GM10266 (cell line): ENCODE measurements at regions not wholly inside any gene's neighbourhood (a gene's known extent, or its start where the extent isn't known, plus 50 kb on each side); places are given as distances from the start of the nearest gene placed in this dataset.

Source experiments
- DNase-seq: peaks from one replicate; pipeline ENCODE4 v3.0.0; 2012; ENCODE audit errors: extremely low spot score
- TF ChIP-seq, protein P1 (sequence below): IDR thresholded peaks from 2 replicates; pipeline ENCODE4 v1.5.1; 2012; ENCODE audit warnings: mild to moderate bottlenecking, low read depth; ENCODE audit not compliant: control insufficient read depth, insufficient read depth; ENCODE audit errors: missing control alignments

DNA sequence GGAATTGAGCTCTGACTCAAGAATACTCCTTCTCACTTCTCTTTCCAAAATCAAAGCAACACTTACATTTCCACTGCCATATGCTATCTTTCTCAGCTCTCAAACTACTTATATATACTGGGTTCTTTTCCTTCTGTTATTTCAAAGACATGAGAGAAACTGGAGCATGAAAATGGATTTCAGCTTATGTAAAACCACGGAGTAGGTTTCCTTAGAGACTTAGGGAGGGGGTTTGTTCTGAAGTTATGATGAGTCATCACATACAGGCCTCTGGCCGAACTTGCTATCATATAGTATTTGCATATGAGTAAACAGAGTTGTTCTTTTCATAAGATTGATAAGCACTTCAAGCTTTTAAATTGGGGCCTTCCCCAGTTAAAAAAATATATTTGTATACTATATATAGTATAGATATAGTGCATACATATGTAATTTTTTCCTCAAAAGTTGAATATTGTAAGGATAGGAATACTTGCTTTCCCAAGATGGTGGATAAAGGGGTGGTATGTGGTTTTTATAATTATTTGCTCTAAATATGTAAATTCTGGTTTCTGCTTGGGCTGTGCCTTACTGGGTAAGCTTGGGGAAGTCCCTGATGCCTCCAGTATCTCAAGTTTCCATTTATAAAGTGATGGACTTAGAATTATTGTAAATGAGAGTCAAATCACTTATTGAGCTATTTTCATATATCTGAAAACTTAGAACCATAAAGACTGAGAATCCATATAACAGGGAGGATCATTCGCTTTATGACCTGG lies 273.9 kb downstream of the RFPL4B start:
- TF ChIP-seq, protein P1, sequence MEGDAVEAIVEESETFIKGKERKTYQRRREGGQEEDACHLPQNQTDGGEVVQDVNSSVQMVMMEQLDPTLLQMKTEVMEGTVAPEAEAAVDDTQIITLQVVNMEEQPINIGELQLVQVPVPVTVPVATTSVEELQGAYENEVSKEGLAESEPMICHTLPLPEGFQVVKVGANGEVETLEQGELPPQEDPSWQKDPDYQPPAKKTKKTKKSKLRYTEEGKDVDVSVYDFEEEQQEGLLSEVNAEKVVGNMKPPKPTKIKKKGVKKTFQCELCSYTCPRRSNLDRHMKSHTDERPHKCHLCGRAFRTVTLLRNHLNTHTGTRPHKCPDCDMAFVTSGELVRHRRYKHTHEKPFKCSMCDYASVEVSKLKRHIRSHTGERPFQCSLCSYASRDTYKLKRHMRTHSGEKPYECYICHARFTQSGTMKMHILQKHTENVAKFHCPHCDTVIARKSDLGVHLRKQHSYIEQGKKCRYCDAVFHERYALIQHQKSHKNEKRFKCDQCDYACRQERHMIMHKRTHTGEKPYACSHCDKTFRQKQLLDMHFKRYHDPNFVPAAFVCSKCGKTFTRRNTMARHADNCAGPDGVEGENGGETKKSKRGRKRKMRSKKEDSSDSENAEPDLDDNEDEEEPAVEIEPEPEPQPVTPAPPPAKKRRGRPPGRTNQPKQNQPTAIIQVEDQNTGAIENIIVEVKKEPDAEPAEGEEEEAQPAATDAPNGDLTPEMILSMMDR, result no peak
- DNase-seq, result no peak

DNA sequence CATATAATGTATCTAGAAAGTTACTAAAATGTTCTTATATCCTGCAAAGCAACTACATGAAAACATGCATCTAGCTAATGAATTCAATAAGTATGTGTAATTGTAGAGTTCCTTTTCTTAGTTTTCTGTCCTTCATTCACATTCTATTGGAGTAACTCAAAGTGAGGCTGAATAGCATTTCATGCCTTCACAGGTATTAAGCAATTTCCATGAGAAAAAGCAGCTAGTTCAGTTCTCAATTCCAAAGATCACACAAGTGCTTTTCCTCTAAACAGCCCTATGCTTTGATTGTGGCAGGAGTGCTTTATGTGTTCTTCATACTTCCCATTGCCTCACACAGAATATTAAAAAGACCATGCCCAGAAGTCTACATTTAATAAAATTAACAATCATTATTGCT lies 274.9 kb downstream of the RFPL4B start:
- TF ChIP-seq, protein P1, result no peak
- no peak for DNase-seq

DNA sequence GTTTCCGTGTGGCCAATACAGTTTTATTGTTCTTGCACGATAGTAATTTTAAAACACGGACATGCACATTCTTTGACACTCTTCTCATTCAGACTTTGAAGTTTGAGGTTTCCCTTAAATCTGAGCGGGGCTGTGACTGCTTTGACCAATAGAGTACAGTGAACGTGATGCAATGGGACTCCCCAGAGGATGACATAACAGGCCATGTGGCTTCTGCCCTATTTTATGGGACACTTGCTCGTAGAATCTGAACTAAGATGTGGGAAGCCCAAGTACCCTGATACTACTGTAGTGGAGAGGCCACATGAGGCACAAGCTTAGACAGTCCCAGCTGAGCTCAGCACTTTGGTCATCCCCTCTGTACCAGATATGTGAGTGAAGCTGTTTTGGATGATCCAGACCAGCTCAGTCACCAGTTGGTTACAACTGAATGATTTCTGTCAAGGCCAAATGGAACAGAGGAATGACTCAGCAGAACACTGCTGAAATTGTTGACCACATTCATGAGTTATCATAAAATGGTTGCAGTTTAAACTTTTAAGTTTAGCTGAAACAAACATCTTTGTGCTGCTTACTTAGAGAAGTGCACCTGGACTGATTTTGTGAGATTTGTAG lies 279.4 kb downstream of the RFPL4B start:
- TF ChIP-seq, protein P1, result no peak
- no peak for DNase-seq

DNA sequence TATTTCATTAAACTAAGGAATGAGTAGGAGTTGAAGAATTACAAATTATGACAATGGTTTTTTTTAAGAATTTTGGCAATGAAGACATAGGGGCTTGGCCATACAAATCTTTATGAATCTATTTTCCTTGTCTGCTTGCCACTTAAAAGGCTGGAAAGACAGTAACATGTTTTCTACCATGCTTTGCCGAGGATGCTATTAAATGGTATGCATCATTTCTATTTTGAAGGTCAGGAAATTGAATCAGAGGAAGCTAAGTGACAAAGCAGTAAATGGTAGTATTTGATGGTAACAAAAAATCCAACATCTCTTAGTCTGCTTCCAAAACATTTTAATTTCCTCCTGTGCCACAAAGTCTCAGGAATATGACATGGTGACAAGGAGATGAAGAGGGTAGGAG lies 287.2 kb downstream of the RFPL4B start:
- no peak for DNase-seq
- TF ChIP-seq, protein P1, result no peak

DNA sequence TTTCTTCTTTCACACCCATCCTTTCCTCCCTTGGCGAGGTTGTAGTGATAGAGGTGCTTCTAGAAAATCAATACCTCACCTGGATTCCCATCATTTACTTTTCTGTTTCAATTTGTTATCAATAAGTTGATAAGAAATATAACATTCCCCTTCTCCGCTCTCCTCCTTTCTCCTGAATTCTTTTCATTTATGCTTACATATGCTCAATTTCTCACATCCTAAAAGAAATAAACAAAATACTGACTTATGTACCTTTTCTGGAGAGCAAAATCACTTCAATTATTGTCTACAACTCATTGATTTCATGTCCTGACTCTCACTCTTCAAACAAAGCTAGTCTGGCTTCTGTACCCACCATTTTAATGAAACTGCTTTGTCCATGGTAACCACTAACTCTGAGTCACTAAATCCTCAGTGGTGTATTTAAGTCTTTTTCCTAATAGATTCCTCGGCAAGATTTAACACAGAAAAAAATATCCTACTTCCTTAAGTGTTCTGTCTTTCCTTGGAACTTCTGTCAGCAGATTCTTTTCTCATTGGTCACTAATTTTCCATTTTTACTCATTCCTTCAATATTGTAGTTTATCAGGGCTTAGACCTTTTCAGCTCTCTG lies 289.6 kb downstream of the RFPL4B start:
- DNase-seq, result no peak
- TF ChIP-seq, protein P1, result no peak

DNA sequence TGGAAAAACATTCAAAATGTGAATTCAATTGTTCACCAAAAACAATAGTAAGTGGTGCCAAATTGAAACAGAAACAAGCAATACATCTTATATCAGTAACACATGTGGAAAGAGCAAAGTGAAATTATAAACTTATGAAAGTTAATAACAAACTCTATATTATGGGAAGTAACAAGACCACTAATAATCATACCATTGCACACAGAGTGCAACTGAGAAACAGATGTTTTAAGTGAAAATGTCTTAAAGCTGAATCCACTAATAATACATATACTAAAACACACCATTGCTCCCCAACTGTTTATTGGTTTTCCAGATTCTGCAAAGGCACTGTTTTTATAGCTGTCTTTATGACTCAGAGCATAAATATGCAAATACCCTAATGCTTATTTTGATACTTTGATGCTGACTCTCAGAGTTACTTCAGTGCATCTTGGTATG lies 292.3 kb downstream of the RFPL4B start:
- TF ChIP-seq, protein P1, result no peak
- no peak for DNase-seq

DNA sequence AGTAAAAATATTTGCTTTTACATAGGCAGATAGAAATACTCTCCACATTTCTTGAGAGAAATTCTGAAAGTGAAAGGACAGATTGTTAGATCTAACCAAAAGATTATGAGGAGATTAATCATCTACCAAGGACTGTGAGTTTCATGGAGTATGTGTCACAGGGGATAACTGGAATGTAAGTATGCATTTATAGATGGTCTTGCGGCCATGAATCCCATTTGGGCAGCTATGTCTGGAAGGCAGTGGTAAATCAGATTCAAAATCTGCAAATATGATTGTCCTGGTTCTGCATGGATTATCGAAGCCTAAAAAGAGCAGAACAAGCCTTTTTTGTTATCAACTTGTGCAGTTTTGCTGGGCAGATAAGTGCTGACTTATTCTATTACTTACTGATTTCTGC lies 293.8 kb downstream of the RFPL4B start:
- DNase-seq, result no peak
- TF ChIP-seq, protein P1, result no peak
